ENCODE measurements at regions not wholly inside any gene's neighbourhood (a gene's known extent, or its start where the extent isn't known, plus 50 kb on each side); places are given as distances from the start of the nearest gene placed in this dataset.

- no peaks in the 10 kb centered on the region for H3K27me3 Mint-ChIP-seq (ENCODE audit: unreplicated experiment)
- no peak for TF ChIP-seq CTCF (IDR thresholded peaks at IDR 0.05; ENCODE audit: unreplicated experiment)
- no peak overlapping the region for H3K4me3 Mint-ChIP-seq (ENCODE audit: unreplicated experiment)
- no peaks in the 10 kb centered on the region for H3K4me1 Mint-ChIP-seq (ENCODE audit: unreplicated experiment)
- no peaks in the 10 kb centered on the region for H3K9me3 Mint-ChIP-seq (ENCODE audit: unreplicated experiment)
- DNase-seq (ENCODE audit: low spot score): no peak
- no peaks in the 10 kb centered on the region for H3K36me3 Mint-ChIP-seq (ENCODE audit: low read depth, unreplicated experiment)
- no peak overlapping the region for H3K27ac Mint-ChIP-seq (ENCODE audit: unreplicated experiment)
These were observed 72.8 kb upstream of the ARSJ start for GRCh38 chr4:114052227-114052626.

GRCh38 chr4:114056599-114056998 lies 77.2 kb upstream of the ARSJ start:
- no peak overlapping the region for H3K4me3 Mint-ChIP-seq (ENCODE audit: unreplicated experiment)
- H3K9me3 Mint-ChIP-seq (ENCODE audit: unreplicated experiment): no peaks in the 10 kb centered on the region
- TF ChIP-seq CTCF (IDR thresholded peaks at IDR 0.05; ENCODE audit: unreplicated experiment): no peak
- H3K27ac Mint-ChIP-seq (ENCODE audit: unreplicated experiment): no peak overlapping the region
- no peaks in the 10 kb centered on the region for H3K36me3 Mint-ChIP-seq (ENCODE audit: low read depth, unreplicated experiment)
- DNase-seq (ENCODE audit: low spot score): no peak
- no peaks in the 10 kb centered on the region for H3K4me1 Mint-ChIP-seq (ENCODE audit: unreplicated experiment)
- no peaks in the 10 kb centered on the region for H3K27me3 Mint-ChIP-seq (ENCODE audit: unreplicated experiment)

GRCh38 chr4:114057746-114058145 lies 78.3 kb upstream of the ARSJ start:
- Mint-ChIP-seq H3K9me3 (ENCODE audit: unreplicated experiment) (no peaks in the 10 kb centered on the region), H3K36me3 (ENCODE audit: low read depth, unreplicated experiment) (no peaks in the 10 kb centered on the region), H3K4me1 (ENCODE audit: unreplicated experiment) (no peaks in the 10 kb centered on the region), H3K27ac (ENCODE audit: unreplicated experiment) (no peak overlapping the region), H3K27me3 (ENCODE audit: unreplicated experiment) (no peaks in the 10 kb centered on the region), H3K4me3 (ENCODE audit: unreplicated experiment) (no peak overlapping the region)
- no peak for TF ChIP-seq CTCF (IDR thresholded peaks at IDR 0.05; ENCODE audit: unreplicated experiment)
- no peak for DNase-seq (ENCODE audit: low spot score)

- no peak overlapping the region for H3K27ac Mint-ChIP-seq (ENCODE audit: unreplicated experiment)
- H3K9me3 Mint-ChIP-seq (ENCODE audit: unreplicated experiment): no peaks in the 10 kb centered on the region
- no peaks in the 10 kb centered on the region for H3K36me3 Mint-ChIP-seq (ENCODE audit: low read depth, unreplicated experiment)
- TF ChIP-seq CTCF (IDR thresholded peaks at IDR 0.05; ENCODE audit: unreplicated experiment): no peak
- no peaks in the 10 kb centered on the region for H3K27me3 Mint-ChIP-seq (ENCODE audit: unreplicated experiment)
- no peaks in the 10 kb centered on the region for H3K4me1 Mint-ChIP-seq (ENCODE audit: unreplicated experiment)
- H3K4me3 Mint-ChIP-seq (ENCODE audit: unreplicated experiment): no peak overlapping the region
- DNase-seq (ENCODE audit: low spot score): no peak
These were observed 83.1 kb upstream of the ARSJ start for GRCh38 chr4:114062499-114062898.

GRCh38 chr4:114072781-114073180 lies 93.3 kb upstream of the ARSJ start:
- no peaks in the 10 kb centered on the region for H3K9me3 Mint-ChIP-seq (ENCODE audit: unreplicated experiment)
- no peak for DNase-seq (ENCODE audit: low spot score)
- no peak for TF ChIP-seq CTCF (IDR thresholded peaks at IDR 0.05; ENCODE audit: unreplicated experiment)
- no peak overlapping the region for H3K4me3 Mint-ChIP-seq (ENCODE audit: unreplicated experiment)
- H3K36me3 Mint-ChIP-seq (ENCODE audit: low read depth, unreplicated experiment): no peaks in the 10 kb centered on the region
- no peaks in the 10 kb centered on the region for H3K27me3 Mint-ChIP-seq (ENCODE audit: unreplicated experiment)
- H3K27ac Mint-ChIP-seq (ENCODE audit: unreplicated experiment): no peak overlapping the region
- no peaks in the 10 kb centered on the region for H3K4me1 Mint-ChIP-seq (ENCODE audit: unreplicated experiment)
